ENCODE measurements at regions not wholly inside any gene's neighbourhood (a gene's known extent, or its start where the extent isn't known, plus 50 kb on each side); places are given as distances from the start of the nearest gene placed in this dataset.

DNA sequence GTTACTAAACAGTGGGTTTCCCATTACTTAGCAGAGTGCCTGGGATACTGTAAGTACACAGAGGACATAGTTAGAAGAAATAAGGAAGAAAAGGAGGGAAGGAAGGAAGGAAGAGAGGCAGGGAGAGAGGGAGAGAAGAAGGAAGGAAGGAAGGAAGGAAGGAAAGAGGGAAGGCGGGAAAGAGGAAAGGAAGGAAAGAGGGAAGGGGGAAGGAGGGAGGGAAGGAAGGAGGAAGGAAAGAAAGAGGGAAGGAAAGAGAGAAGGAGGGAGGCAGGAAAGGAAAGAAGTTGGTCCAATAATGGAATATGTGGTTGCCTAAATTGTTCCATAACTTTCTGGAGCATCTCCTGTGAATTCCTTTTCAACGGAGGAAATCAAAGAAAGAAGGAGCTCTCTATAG, 1230.4 kb downstream of the AACS start:
- TF ChIP-seq, protein P1, sequence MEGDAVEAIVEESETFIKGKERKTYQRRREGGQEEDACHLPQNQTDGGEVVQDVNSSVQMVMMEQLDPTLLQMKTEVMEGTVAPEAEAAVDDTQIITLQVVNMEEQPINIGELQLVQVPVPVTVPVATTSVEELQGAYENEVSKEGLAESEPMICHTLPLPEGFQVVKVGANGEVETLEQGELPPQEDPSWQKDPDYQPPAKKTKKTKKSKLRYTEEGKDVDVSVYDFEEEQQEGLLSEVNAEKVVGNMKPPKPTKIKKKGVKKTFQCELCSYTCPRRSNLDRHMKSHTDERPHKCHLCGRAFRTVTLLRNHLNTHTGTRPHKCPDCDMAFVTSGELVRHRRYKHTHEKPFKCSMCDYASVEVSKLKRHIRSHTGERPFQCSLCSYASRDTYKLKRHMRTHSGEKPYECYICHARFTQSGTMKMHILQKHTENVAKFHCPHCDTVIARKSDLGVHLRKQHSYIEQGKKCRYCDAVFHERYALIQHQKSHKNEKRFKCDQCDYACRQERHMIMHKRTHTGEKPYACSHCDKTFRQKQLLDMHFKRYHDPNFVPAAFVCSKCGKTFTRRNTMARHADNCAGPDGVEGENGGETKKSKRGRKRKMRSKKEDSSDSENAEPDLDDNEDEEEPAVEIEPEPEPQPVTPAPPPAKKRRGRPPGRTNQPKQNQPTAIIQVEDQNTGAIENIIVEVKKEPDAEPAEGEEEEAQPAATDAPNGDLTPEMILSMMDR (conservative IDR thresholded peaks at IDR 0.05), result no peak
- TF ChIP-seq ZFX (IDR thresholded peaks at IDR 0.05), result no peak
- H3K27ac ChIP-seq, result no peak overlapping the region

DNA sequence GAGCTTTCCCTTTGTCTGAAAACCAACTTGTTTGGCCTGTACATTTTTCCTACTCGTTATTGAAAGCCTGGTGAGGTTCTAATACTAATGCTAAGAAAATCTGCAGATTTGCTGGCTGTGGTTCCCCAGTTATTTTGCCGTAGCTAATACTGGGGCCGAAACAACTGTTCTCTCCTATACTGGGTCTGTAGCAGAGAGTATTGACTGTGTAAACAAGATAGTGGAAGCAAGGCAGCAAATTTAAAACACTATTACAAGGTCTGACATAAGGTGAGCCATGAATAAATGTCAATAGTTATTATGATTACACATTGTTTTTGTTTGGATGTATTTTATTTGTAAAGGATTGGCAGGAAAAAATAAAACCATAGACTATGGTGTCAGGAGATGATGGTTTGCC, 1244.0 kb downstream of the AACS start:
- H3K27ac ChIP-seq, result no peak overlapping the region
- no peak for TF ChIP-seq ZFX (IDR thresholded peaks at IDR 0.05)
- TF ChIP-seq, protein P1 (conservative IDR thresholded peaks at IDR 0.05), result no peak

DNA sequence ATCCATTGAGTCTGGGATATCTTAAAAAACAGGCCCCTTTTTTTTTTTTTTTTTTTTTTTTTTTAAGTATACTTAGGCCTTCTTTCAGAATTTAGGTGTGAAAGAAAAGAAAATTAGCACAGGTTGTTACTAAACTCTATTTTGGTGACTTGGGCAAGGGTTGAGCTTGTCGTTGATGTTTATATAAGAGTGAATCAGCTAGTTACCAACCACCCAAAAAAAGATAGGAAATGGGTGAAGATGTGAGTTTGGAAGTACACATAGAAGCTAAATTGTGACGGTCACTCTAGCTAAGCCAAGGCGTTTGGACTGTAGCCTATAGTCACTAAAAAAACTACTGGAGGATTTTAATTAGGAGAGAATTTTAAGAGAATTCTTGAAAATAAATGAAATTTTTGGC, 1247.2 kb downstream of the AACS start:
- no peak for TF ChIP-seq ZFX (IDR thresholded peaks at IDR 0.05)
- TF ChIP-seq, protein P1 (conservative IDR thresholded peaks at IDR 0.05), result no peak

DNA sequence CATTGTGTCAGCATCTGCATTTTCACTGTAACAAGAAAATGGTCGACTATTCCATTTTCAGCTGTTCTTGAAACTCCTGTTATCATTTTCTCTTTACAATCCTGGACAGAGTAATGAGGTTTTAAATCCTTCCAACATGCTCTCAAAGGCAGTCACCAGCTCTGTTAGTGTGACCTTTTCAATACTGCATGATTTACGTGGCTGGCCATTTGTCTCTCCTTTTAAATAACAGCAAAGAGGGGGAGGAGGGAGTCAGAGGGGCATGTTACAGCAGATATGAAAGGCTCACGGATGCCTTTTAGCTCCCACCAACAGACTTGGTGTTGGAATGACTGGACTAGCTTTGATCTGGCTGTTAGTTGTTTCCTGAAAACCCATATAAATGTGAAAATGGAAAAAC, 1251.2 kb downstream of the AACS start:
- TF ChIP-seq, protein P1 (conservative IDR thresholded peaks at IDR 0.05), result no peak
- no peak for TF ChIP-seq ZFX (IDR thresholded peaks at IDR 0.05)
- no peak overlapping the region for H3K27ac ChIP-seq

More for the DNA sequence above, 1247.2 kb downstream of the AACS start:
- H3K27ac ChIP-seq, result no peak overlapping the region

DNA sequence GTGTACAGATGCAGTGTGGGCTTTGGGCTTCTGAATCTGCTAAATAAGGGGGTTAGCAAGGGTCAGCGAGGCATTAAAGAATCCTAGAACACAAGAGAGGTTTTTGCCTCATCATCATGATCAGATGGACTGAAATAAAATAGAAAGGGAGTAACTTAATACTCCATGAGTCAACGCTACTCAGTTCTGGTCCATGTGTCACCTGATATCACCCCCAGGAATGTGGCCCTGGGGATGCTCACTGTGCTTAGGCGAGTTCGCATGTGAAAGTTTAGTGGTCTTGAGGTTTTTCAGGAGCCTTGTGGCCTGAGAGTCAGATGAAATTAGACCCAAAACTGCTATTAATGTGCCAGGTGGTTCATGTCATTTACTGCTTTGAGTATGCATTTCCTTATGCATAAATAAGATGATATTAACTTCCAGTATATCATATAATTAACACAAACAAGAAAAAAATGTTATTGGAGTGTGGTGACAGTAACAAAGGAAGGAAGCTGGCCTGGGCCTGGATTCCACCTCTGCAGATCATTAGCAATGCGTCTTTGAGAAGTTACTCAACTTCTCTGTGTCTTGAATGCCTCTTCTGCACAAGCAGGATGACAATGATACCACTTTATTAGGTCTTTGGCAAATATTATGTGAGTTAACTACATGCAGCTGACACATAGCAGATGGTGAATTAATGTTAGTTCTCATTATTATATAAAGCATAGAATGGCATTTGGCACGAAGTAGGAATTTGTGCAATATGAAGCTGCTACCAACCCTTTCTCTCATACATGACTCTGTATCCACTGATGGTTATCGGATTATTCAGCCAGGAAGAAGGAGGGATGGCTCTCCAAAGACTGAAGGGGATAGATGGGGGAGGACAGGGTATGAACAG, 1272.6 kb downstream of the AACS start:
- no peak for TF ChIP-seq ZFX (IDR thresholded peaks at IDR 0.05)
- TF ChIP-seq, protein P1 (conservative IDR thresholded peaks at IDR 0.05), result no peak
- H3K27ac ChIP-seq, result no peak overlapping the region

DNA sequence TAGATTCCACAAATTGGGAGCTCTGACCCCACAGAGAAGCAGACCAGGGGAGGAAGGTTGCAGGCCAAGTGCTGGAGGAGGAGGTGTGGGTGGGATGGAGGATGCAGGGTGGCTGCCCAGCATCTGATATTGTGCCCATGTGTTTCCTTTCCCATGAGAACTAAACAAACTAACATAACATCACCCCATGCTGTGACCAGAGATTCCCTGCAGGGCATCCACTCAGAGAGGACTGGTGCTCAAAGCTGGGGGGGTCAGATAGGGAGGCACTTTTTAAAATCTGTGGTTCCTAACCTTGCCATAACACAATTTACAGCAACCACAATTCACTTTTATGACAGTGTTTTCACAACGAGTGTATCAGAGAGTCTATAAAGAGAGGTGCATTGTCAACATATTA, 1277.6 kb downstream of the AACS start:
- H3K27ac ChIP-seq, result no peak overlapping the region
- no peak for TF ChIP-seq ZFX (IDR thresholded peaks at IDR 0.05)
- TF ChIP-seq, protein P1 (conservative IDR thresholded peaks at IDR 0.05), result no peak

DNA sequence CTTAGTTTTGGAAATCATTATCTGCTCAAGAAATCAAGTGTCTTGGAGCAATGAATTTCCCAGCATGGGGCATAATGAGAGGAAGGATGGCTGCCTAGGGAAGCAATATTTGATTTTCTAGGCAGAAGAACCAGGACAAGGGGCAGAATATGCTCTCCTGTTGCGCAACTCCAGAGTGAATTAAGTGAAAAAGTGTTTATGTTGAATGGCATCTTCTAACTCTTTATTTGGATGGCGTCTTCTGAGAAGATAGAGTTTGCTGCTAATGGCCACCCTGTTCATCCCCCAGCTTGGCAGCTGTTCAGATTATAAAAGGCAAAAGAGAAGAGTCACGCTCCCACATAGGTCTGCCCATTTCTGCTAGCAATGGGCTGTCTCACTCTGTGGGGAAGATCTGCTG, 1278.1 kb downstream of the AACS start:
- no peak overlapping the region for H3K27ac ChIP-seq
- no peak for TF ChIP-seq ZFX (IDR thresholded peaks at IDR 0.05)
- TF ChIP-seq, protein P1 (conservative IDR thresholded peaks at IDR 0.05), result no peak
